OCI-LY1 (cell line): ENCODE measurements at regions not wholly inside any gene's neighbourhood (a gene's known extent, or its start where the extent isn't known, plus 50 kb on each side); places are given as distances from the start of the nearest gene placed in this dataset.

Source experiments
- H2AFZ ChIP-seq: fragments of 200-600 bp; sonication (generic), shearing (Covaris generic); 2 replicates; pipeline ENCODE4 v1.6.0; 2014; ENCODE audit warnings: antibody characterized with exemption, mild to moderate bottlenecking, low read length
- H3F3A ChIP-seq: fragments of 200-600 bp; sonication (generic), shearing (Covaris generic); 2 replicates; pipeline ENCODE4 v1.6.0; 2014; ENCODE audit warnings: mild to moderate bottlenecking, antibody characterized with exemption, low read length, moderate library complexity; ENCODE audit not compliant: insufficient read depth
- H3K27ac ChIP-seq: fragments of 200-600 bp; sonication (generic); 2 replicates; pipeline ENCODE4 v1.5.1; 2014; ENCODE audit warnings: low read length, mixed run types, mild to moderate bottlenecking, low read depth; ENCODE audit not compliant: poor library complexity, severe bottlenecking
- H3K27me3 ChIP-seq: fragments of 200-600 bp; sonication (generic); 2 replicates; pipeline ENCODE4 v1.6.0; 2014; ENCODE audit warnings: antibody characterized with exemption, mild to moderate bottlenecking, low read length, moderate library complexity; ENCODE audit not compliant: insufficient read depth
- H3K36me3 ChIP-seq: fragments of 200-600 bp; sonication (generic); 2 replicates; pipeline ENCODE4 v1.6.1; 2014; ENCODE audit warnings: mild to moderate bottlenecking, antibody characterized with exemption, low read length, moderate library complexity, mixed read lengths; ENCODE audit not compliant: insufficient read depth
- H3K4me1 ChIP-seq: fragments of 200-600 bp; sonication (generic); 2 replicates; pipeline ENCODE4 v1.5.1; 2014; ENCODE audit warnings: mild to moderate bottlenecking, low read length, moderate library complexity; ENCODE audit not compliant: insufficient read depth, severe bottlenecking
- H3K4me2 ChIP-seq: fragments of 200-600 bp; sonication (generic), shearing (Covaris generic); 2 replicates; pipeline ENCODE4 v1.6.1; 2014; ENCODE audit warnings: low read length
- H3K4me3 ChIP-seq: fragments of 200-600 bp; sonication (generic); 2 replicates; pipeline ENCODE4 v1.5.1; 2014; ENCODE audit warnings: low read length, low read depth, mild to moderate bottlenecking, mixed read lengths; ENCODE audit not compliant: poor library complexity, severe bottlenecking
- H3K79me2 ChIP-seq: fragments of 200-600 bp; shearing (Covaris generic); 2 replicates; pipeline ENCODE4 v1.6.1; 2016; ENCODE audit warnings: mixed run types, low read length, mixed read lengths; ENCODE audit not compliant: insufficient read depth
- H3K9ac ChIP-seq: fragments of 200-600 bp; sonication (generic), shearing (Covaris generic); 2 replicates; pipeline ENCODE4 v1.6.1; 2014; ENCODE audit warnings: mild to moderate bottlenecking, low read length, mixed read lengths
- H3K9me2 ChIP-seq: fragments of 200-600 bp; sonication (generic), shearing (Covaris generic); 2 replicates; pipeline ENCODE4 v1.6.1; 2014; ENCODE audit warnings: low read depth, mild to moderate bottlenecking, low read length, mixed read lengths
- H3K9me3 ChIP-seq: fragments of 200-600 bp; shearing (Covaris generic); 2 replicates; pipeline ENCODE4 v1.6.1; 2014; ENCODE audit warnings: low read length, mixed read lengths
- H4K20me1 ChIP-seq: fragments of 200-600 bp; sonication (generic), shearing (Covaris generic); 2 replicates; pipeline ENCODE4 v1.6.0; 2016; ENCODE audit warnings: mild to moderate bottlenecking, low read length; ENCODE audit not compliant: insufficient read depth
- EZH2 ChIP-seq: fragments of 200-600 bp; sonication (generic), shearing (Covaris generic); IDR thresholded peaks from 2 replicates; pipeline ENCODE4 v1.8.0; 2017; ENCODE audit warnings: borderline replicate concordance, mixed run types, mild to moderate bottlenecking, antibody characterized with exemption, low read length, moderate library complexity, mixed read lengths
- TF ChIP-seq, protein P1 (sequence below): fragments of 200-600 bp; sonication (generic), shearing (Covaris generic); IDR thresholded peaks from 2 replicates; pipeline ENCODE4 v1.5.1; 2017; ENCODE audit warnings: mild to moderate bottlenecking, antibody characterized with exemption, low read length, moderate library complexity, mixed read lengths

DNA sequence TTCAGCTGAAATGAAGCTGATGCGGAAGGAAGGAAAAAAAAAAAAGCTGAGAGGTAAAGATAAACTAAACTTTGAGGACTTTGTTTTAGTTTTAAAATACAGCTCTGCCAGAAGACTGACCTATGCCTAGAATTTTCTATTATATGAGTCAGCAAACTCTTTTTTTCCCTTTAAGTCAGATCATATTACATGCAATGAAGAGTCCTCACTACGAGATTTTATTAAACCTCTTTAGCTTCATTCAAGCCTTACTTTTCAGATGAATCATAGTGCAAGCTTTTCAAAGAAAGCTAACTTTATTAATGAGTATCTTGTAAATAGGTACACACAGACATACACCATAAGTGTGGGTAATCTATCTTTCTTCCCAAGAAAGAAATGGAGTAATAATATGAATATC lies 57.8 kb upstream of the FSCB start:
- H3K27ac ChIP-seq: no peak overlapping the region
- no peaks in the 10 kb centered on the region for H3K27me3 ChIP-seq
- no peaks in the 10 kb centered on the region for H3F3A ChIP-seq
- no peak overlapping the region for H2AFZ ChIP-seq
- no peaks in the 10 kb centered on the region for H3K79me2 ChIP-seq
- no peak overlapping the region for H3K9ac ChIP-seq
- TF ChIP-seq, protein P1, sequence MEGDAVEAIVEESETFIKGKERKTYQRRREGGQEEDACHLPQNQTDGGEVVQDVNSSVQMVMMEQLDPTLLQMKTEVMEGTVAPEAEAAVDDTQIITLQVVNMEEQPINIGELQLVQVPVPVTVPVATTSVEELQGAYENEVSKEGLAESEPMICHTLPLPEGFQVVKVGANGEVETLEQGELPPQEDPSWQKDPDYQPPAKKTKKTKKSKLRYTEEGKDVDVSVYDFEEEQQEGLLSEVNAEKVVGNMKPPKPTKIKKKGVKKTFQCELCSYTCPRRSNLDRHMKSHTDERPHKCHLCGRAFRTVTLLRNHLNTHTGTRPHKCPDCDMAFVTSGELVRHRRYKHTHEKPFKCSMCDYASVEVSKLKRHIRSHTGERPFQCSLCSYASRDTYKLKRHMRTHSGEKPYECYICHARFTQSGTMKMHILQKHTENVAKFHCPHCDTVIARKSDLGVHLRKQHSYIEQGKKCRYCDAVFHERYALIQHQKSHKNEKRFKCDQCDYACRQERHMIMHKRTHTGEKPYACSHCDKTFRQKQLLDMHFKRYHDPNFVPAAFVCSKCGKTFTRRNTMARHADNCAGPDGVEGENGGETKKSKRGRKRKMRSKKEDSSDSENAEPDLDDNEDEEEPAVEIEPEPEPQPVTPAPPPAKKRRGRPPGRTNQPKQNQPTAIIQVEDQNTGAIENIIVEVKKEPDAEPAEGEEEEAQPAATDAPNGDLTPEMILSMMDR: no peak
- TF ChIP-seq EZH2: no peak
- H4K20me1 ChIP-seq: no peaks in the 10 kb centered on the region
- H3K9me2 ChIP-seq: no peaks in the 10 kb centered on the region
- H3K4me3 ChIP-seq: no peak overlapping the region
- no peaks in the 10 kb centered on the region for H3K36me3 ChIP-seq
- H3K9me3 ChIP-seq: no peaks in the 10 kb centered on the region
- no peaks in the 10 kb centered on the region for H3K4me1 ChIP-seq
- H3K4me2 ChIP-seq: no peak overlapping the region
